Naive thymus-derived CD8-positive, alpha-beta T cell (primary cell): ENCODE measurements at regions not wholly inside any gene's neighbourhood (a gene's known extent, or its start where the extent isn't known, plus 50 kb on each side); places are given as distances from the start of the nearest gene placed in this dataset.

ENCODE experiments used
- ATAC-seq, 2 donors: fragments of 150-1000 bp; cut with Tn5 transposase in 1 of 2; sonication (Bioruptor Pico), chemical (Tn5 transposase) in 1 of 2; 1 replicate in 1 of 2; 2 replicates in 1 of 2; pipeline ENCODE4 v1.10.0; 2021; ENCODE audit warnings: mild to moderate bottlenecking in 2 of 2, moderate library complexity in 2 of 2
- POLR2A ChIA-PET: fragments of 350-600 bp; sonication (Branson Sonifier 250); formaldehyde crosslinking; loops from one replicate; lab custom pipeline; 2021; ENCODE audit warnings: antibody characterized with exemption; lab: Charles Lee
- DNase-seq, 10 donors: peaks; one replicate each; pipeline versions ENCODE4 v3.0.0 to v3.0.0-alpha.2; 2020 to 2022
- H3K27ac Mint-ChIP-seq, 10 donors: one replicate each; pipeline ENCODE4 v1.8.0; 2020 to 2022; ENCODE audit warnings: mild to moderate bottlenecking in 10 of 10, mixed read lengths in 10 of 10, moderate library complexity in 4 of 10, inconsistent platforms in 1 of 10
- H3K27me3 Mint-ChIP-seq, 5 donors: one replicate each; pipeline ENCODE4 v1.8.0; 2021 to 2022; ENCODE audit warnings: mixed read lengths in 5 of 5
- H3K36me3 Mint-ChIP-seq, 3 donors: one replicate each; pipeline ENCODE4 v1.8.0; 2020 to 2022; ENCODE audit warnings: mixed read lengths in 3 of 3, mild to moderate bottlenecking in 2 of 3, inconsistent platforms in 1 of 3
- H3K4me1 Mint-ChIP-seq, 4 donors: one replicate each; pipeline ENCODE4 v1.8.0; 2021 to 2022; ENCODE audit warnings: mixed read lengths in 4 of 4
- H3K4me3 Mint-ChIP-seq, 10 donors: one replicate each; pipeline ENCODE4 v1.8.0; 2020 to 2022; ENCODE audit warnings: mild to moderate bottlenecking in 10 of 10, mixed read lengths in 10 of 10, moderate library complexity in 6 of 10, inconsistent platforms in 1 of 10
- H3K9me3 Mint-ChIP-seq, 9 donors: one replicate each; pipeline ENCODE4 v1.8.0; 2020 to 2022; ENCODE audit warnings: mixed read lengths in 9 of 9, mild to moderate bottlenecking in 3 of 9, inconsistent platforms in 1 of 9, moderate library complexity in 1 of 9

- peaks cover 0 to 5% (median 2%) of the 10 kb centered on the region in 9 donors for H3K9me3 Mint-ChIP-seq
- POLR2A ChIA-PET = no interaction called here
Observed at GRCh38 chr10:118840776-118841468, 86.2 kb upstream of the CACUL1 start.

GRCh38 chr10:118841881-118842605 lies 87.3 kb upstream of the CACUL1 start:
- Mint-ChIP-seq H3K27ac (no peak overlapping the region), H3K4me3 (no peak overlapping the region), H3K4me1 (peaks cover 0 to 3% (median 2%) of the 10 kb centered on the region in 4 donors), H3K27me3 (peaks cover 2 to 21% (median 3%) of the 10 kb centered on the region in 5 donors), H3K9me3 (peaks cover 0 to 5% (median 1%) of the 10 kb centered on the region in 9 donors), H3K36me3 (no peaks in the 10 kb centered on the region)
- POLR2A ChIA-PET = no interaction called here
- DNase-seq = no peak
- no peak for ATAC-seq

More at GRCh38 chr10:118840776-118841468, 86.2 kb upstream of the CACUL1 start:
- Mint-ChIP-seq H3K27ac (no peak overlapping the region), H3K4me3 (no peak overlapping the region), H3K4me1 (peaks cover 0 to 3% (median 2%) of the 10 kb centered on the region in 4 donors), H3K36me3 (no peaks in the 10 kb centered on the region), H3K27me3 (peaks cover 0 to 14% (median 3%) of the 10 kb centered on the region in 5 donors)
- DNase-seq (no peak), ATAC-seq (no peak)

GRCh38 chr10:118842843-118843624 lies 88.3 kb upstream of the CACUL1 start:
- H3K36me3 Mint-ChIP-seq = no peaks in the 10 kb centered on the region
- DNase-seq = no peak
- peaks cover 0 to 2% (median 0%) of the 10 kb centered on the region in 9 donors for H3K9me3 Mint-ChIP-seq
- POLR2A ChIA-PET = no interaction called here
- H3K4me3 Mint-ChIP-seq = peak overlapping the region in 1 of 10 donors; percentile 20
- H3K4me1 Mint-ChIP-seq = peaks cover 0 to 3% (median 2%) of the 10 kb centered on the region in 4 donors
- no peak for ATAC-seq
- H3K27ac Mint-ChIP-seq = no peak overlapping the region
- H3K27me3 Mint-ChIP-seq = peaks cover 2 to 21% (median 5%) of the 10 kb centered on the region in 5 donors

GRCh38 chr10:118843647-118844265 lies 89.0 kb upstream of the CACUL1 start:
- Mint-ChIP-seq H3K27me3 (peaks cover 2 to 21% (median 5%) of the 10 kb centered on the region in 5 donors), H3K9me3 (peaks cover 0 to 2% (median 0%) of the 10 kb centered on the region in 9 donors), H3K36me3 (no peaks in the 10 kb centered on the region), H3K4me3 (peak overlapping the region in 1 of 10 donors; percentile 20), H3K4me1 (peaks cover 0 to 3% (median 2%) of the 10 kb centered on the region in 4 donors), H3K27ac (no peak overlapping the region)
- POLR2A ChIA-PET = no interaction called here
- no peak for ATAC-seq
- no peak for DNase-seq

GRCh38 chr10:118844731-118845521 lies 90.2 kb upstream of the CACUL1 start:
- POLR2A ChIA-PET = no interaction called here
- ATAC-seq (no peak), DNase-seq (no peak)
- Mint-ChIP-seq H3K36me3 (no peaks in the 10 kb centered on the region), H3K27ac (peak overlapping the region in 1 of 10 donors; percentile 10), H3K4me1 (peaks cover 0 to under 1% (median under 1%) of the 10 kb centered on the region in 4 donors), H3K27me3 (peaks cover 2 to 21% (median 5%) of the 10 kb centered on the region in 5 donors), H3K4me3 (no peak overlapping the region), H3K9me3 (peaks cover 0 to under 1% (median 0%) of the 10 kb centered on the region in 9 donors)

GRCh38 chr10:118845776-118846175 lies 91.0 kb upstream of the CACUL1 start:
- no peak for ATAC-seq
- Mint-ChIP-seq H3K27me3 (peaks cover 2 to 21% (median 5%) of the 10 kb centered on the region in 5 donors), H3K27ac (no peak overlapping the region), H3K9me3 (no peaks in the 10 kb centered on the region), H3K4me1 (no peaks in the 10 kb centered on the region), H3K4me3 (no peak overlapping the region), H3K36me3 (no peaks in the 10 kb centered on the region)
- POLR2A ChIA-PET = no interaction called here
- no peak for DNase-seq

- H3K9me3 Mint-ChIP-seq = no peaks in the 10 kb centered on the region
- H3K27ac Mint-ChIP-seq = peak overlapping the region in 1 of 10 donors; percentile 55
- ATAC-seq (peak in 1 of 2 donors; percentile 40), DNase-seq (peak; percentile 15 to 78 (median 38))
- POLR2A ChIA-PET = no interaction called here
- no peak overlapping the region for H3K4me3 Mint-ChIP-seq
- peaks cover 0 to 1% (median 0%) of the 10 kb centered on the region in 3 donors for H3K36me3 Mint-ChIP-seq
- no peaks in the 10 kb centered on the region for H3K4me1 Mint-ChIP-seq
- peaks cover 3 to 11% (median 5%) of the 10 kb centered on the region in 5 donors for H3K27me3 Mint-ChIP-seq
Observed at GRCh38 chr10:118850418-118851061, 95.8 kb upstream of the CACUL1 start.

GRCh38 chr10:118851062-118852035 lies 96.6 kb upstream of the CACUL1 start:
- peak overlapping the region in 1 of 10 donors; percentile 67 for H3K4me3 Mint-ChIP-seq
- peaks cover 0 to 6% (median 3%) of the 10 kb centered on the region in 5 donors for H3K27me3 Mint-ChIP-seq
- no peaks in the 10 kb centered on the region for H3K4me1 Mint-ChIP-seq
- peaks cover 0 to 5% (median 0%) of the 10 kb centered on the region in 3 donors for H3K36me3 Mint-ChIP-seq
- H3K9me3 Mint-ChIP-seq = no peaks in the 10 kb centered on the region
- POLR2A ChIA-PET = interaction anchor here (0.6 kb wide), 1 partner anchor 283 kb away, joined by 6 read pairs; no protein-coding TSS in a partner anchor
- ATAC-seq = no peak
- DNase-seq = no peak
- peak overlapping the region in 2 of 10 donors; percentile 22 to 55 for H3K27ac Mint-ChIP-seq

GRCh38 chr10:118853916-118854315 lies 99.1 kb upstream of the CACUL1 start:
- peaks cover 0 to 5% (median 0%) of the 10 kb centered on the region in 3 donors for H3K36me3 Mint-ChIP-seq
- peaks cover 0 to 6% (median 0%) of the 10 kb centered on the region in 5 donors for H3K27me3 Mint-ChIP-seq
- no peak overlapping the region for H3K27ac Mint-ChIP-seq
- peaks cover 0 to 2% (median 0%) of the 10 kb centered on the region in 9 donors for H3K9me3 Mint-ChIP-seq
- no peak overlapping the region for H3K4me3 Mint-ChIP-seq
- DNase-seq = no peak
- POLR2A ChIA-PET = no interaction called here
- no peak for ATAC-seq
- H3K4me1 Mint-ChIP-seq = no peaks in the 10 kb centered on the region

- POLR2A ChIA-PET = no interaction called here
- Mint-ChIP-seq H3K9me3 (peaks cover 0 to 2% (median 0%) of the 10 kb centered on the region in 9 donors), H3K27me3 (peaks cover 0 to 8% (median 0%) of the 10 kb centered on the region in 5 donors), H3K27ac (peak overlapping the region in 1 of 10 donors; percentile 60), H3K4me1 (no peaks in the 10 kb centered on the region), H3K36me3 (peaks cover 0 to 5% (median 0%) of the 10 kb centered on the region in 3 donors), H3K4me3 (no peak overlapping the region)
- no peak for DNase-seq
- no peak for ATAC-seq
Observed at GRCh38 chr10:118856106-118856505, 101.3 kb upstream of the CACUL1 start.
